ENCODE measurements at regions not wholly inside any gene's neighbourhood (a gene's known extent, or its start where the extent isn't known, plus 50 kb on each side); places are given as distances from the start of the nearest gene placed in this dataset.

- TF ChIP-seq, protein P1, sequence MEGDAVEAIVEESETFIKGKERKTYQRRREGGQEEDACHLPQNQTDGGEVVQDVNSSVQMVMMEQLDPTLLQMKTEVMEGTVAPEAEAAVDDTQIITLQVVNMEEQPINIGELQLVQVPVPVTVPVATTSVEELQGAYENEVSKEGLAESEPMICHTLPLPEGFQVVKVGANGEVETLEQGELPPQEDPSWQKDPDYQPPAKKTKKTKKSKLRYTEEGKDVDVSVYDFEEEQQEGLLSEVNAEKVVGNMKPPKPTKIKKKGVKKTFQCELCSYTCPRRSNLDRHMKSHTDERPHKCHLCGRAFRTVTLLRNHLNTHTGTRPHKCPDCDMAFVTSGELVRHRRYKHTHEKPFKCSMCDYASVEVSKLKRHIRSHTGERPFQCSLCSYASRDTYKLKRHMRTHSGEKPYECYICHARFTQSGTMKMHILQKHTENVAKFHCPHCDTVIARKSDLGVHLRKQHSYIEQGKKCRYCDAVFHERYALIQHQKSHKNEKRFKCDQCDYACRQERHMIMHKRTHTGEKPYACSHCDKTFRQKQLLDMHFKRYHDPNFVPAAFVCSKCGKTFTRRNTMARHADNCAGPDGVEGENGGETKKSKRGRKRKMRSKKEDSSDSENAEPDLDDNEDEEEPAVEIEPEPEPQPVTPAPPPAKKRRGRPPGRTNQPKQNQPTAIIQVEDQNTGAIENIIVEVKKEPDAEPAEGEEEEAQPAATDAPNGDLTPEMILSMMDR (IDR thresholded peaks at IDR 0.05), result no peak
- TF ChIP-seq POLR2A (IDR thresholded peaks at IDR 0.05), result no peak
Observed at GRCh38 chr3:20751296-20751695, 565.3 kb upstream of the SGO1 start.

All from testis (tissue), 2 donors.